ENCODE measurements at regions not wholly inside any gene's neighbourhood (a gene's known extent, or its start where the extent isn't known, plus 50 kb on each side); places are given as distances from the start of the nearest gene placed in this dataset.
"Not testable (repeated sequence)": the region's sequence is repeated elsewhere in the genome, so short reads cannot be mapped to it uniquely, and the experiment has no call there.

- Histone ChIP-seq H3K9me3 (no peaks in the 10 kb centered on the region), H3K27ac (no peak overlapping the region), H3K36me3 (no peaks in the 10 kb centered on the region), H3K27me3 (no peaks in the 10 kb centered on the region), H3K4me3 (no peak overlapping the region), H3K4me1 (no peaks in the 10 kb centered on the region)
- DNase-seq = peak in 1 of 2 donors; percentile 12
- intact Hi-C loops (cut with DNase I; ENCODE audit: low total_unique reads) = no loop called here
- no peak for TF ChIP-seq POLR2A (IDR thresholded peaks at IDR 0.05)
- no peak for TF ChIP-seq CTCF (IDR thresholded peaks at IDR 0.05)
Measured at GRCh38 chr3:110881069-110881468, 190.5 kb upstream of the NECTIN3 start.

GRCh38 chr3:110886222-110886893 lies 185.3 kb upstream of the NECTIN3 start:
- H3K4me1 ChIP-seq = no peaks in the 10 kb centered on the region
- no peaks in the 10 kb centered on the region for H3K27me3 ChIP-seq
- no peaks in the 10 kb centered on the region for H3K9me3 ChIP-seq
- TF ChIP-seq CTCF (IDR thresholded peaks at IDR 0.05) (no peak), POLR2A (IDR thresholded peaks at IDR 0.05) (no peak)
- no peak overlapping the region for H3K4me3 ChIP-seq
- intact Hi-C loops (cut with DNase I; ENCODE audit: low total_unique reads) = no loop called here
- no peaks in the 10 kb centered on the region for H3K36me3 ChIP-seq
- DNase-seq = no peak
- no peak overlapping the region for H3K27ac ChIP-seq

GRCh38 chr3:110887176-110887575 lies 184.4 kb upstream of the NECTIN3 start:
- H3K4me3 ChIP-seq = no peak overlapping the region
- TF ChIP-seq CTCF (IDR thresholded peaks at IDR 0.05) = no peak
- TF ChIP-seq POLR2A (IDR thresholded peaks at IDR 0.05) = no peak
- no peak for DNase-seq
- intact Hi-C loops (cut with DNase I; ENCODE audit: low total_unique reads) = no loop called here
- no peak overlapping the region for H3K27ac ChIP-seq
- no peaks in the 10 kb centered on the region for H3K36me3 ChIP-seq
- no peaks in the 10 kb centered on the region for H3K4me1 ChIP-seq
- no peaks in the 10 kb centered on the region for H3K27me3 ChIP-seq
- H3K9me3 ChIP-seq = no peaks in the 10 kb centered on the region

- intact Hi-C loops (cut with DNase I; ENCODE audit: low total_unique reads); DNase-seq; H3K27me3 ChIP-seq; H3K36me3 ChIP-seq; H3K9me3 ChIP-seq; H3K4me1 ChIP-seq; H3K4me3 ChIP-seq; H3K27ac ChIP-seq: not testable (repeated sequence)
Measured at GRCh38 chr3:110888625-110889375, 182.8 kb upstream of the NECTIN3 start.

- DNase-seq; H3K27me3 ChIP-seq; H3K4me3 ChIP-seq; H3K9me3 ChIP-seq; H3K4me1 ChIP-seq; H3K27ac ChIP-seq; intact Hi-C loops (cut with DNase I; ENCODE audit: low total_unique reads); H3K36me3 ChIP-seq: not testable (repeated sequence)
Measured at GRCh38 chr3:110889376-110889699, 182.3 kb upstream of the NECTIN3 start.

- no peaks in the 10 kb centered on the region for H3K9me3 ChIP-seq
- H3K4me1 ChIP-seq = no peaks in the 10 kb centered on the region
- no peaks in the 10 kb centered on the region for H3K36me3 ChIP-seq
- no peak for TF ChIP-seq CTCF (IDR thresholded peaks at IDR 0.05)
- no peak for TF ChIP-seq POLR2A (IDR thresholded peaks at IDR 0.05)
- no peak for DNase-seq
- H3K27ac ChIP-seq = no peak overlapping the region
- no peak overlapping the region for H3K4me3 ChIP-seq
- intact Hi-C loops (cut with DNase I; ENCODE audit: low total_unique reads) = no loop called here
- no peaks in the 10 kb centered on the region for H3K27me3 ChIP-seq
Measured at GRCh38 chr3:110894574-110894973, 177.0 kb upstream of the NECTIN3 start.

Data from uterus (tissue), 3 donors.